MM.1S (cell line): ENCODE measurements at regions not wholly inside any gene's neighbourhood (a gene's known extent, or its start where the extent isn't known, plus 50 kb on each side); places are given as distances from the start of the nearest gene placed in this dataset.

Experiments
- CTCF ChIP-seq: fragments of 300-600 bp; sonication (generic); IDR thresholded peaks from 2 replicates; pipeline ENCODE4 v1.5.1; 2016; ENCODE audit warnings: antibody characterized with exemption, low read length, mixed read lengths
- EZH2 ChIP-seq: fragments of 300-600 bp; sonication (generic); optimal IDR thresholded peaks from 2 replicates; pipeline ENCODE3; 2017; ENCODE audit warnings: low read depth, mild to moderate bottlenecking, antibody characterized with exemption, low read length, mixed read lengths
- EZH2phosphoT487 ChIP-seq: fragments of 300-600 bp; sonication (generic); IDR thresholded peaks from 2 replicates; pipeline ENCODE4 v1.6.1; 2018; ENCODE audit warnings: antibody characterized with exemption, low read length

- TF ChIP-seq CTCF (no peak), EZH2phosphoT487 (no peak), EZH2 (no peak)
Observed at GRCh38 chr2:6215053-6215452, 522.9 kb downstream of the SOX11 start.
